GM23338 (cell line): ENCODE measurements at regions not wholly inside any gene's neighbourhood (a gene's known extent, or its start where the extent isn't known, plus 50 kb on each side); places are given as distances from the start of the nearest gene placed in this dataset.

Experiments used
- ATAC-seq: fragments of 200-7000 bp; cut with Tn5 transposase; 3 replicates; pipeline ENCODE4 v1.9.1; 2020
- DNase-seq: peaks from one replicate; pipeline ENCODE4 v3.0.0-alpha.2; 2015; ENCODE audit warnings: low spot score
- H2AFZ ChIP-seq: fragments of 200-600 bp; sonication (generic); 2 replicates; pipeline ENCODE4 v1.8.0; 2016; ENCODE audit warnings: antibody characterized with exemption, mild to moderate bottlenecking, moderate library complexity
- H3F3A ChIP-seq: fragments of 200-600 bp; sonication (generic); replicated peaks from 2 replicates; pipeline ENCODE4 v1.8.0; 2017; ENCODE audit warnings: antibody characterized with exemption, mixed run types, low read depth
- H3K27ac ChIP-seq: fragments of 200-600 bp; sonication (generic); 2 replicates; pipeline ENCODE4 v1.6.1; 2016; ENCODE audit warnings: low read depth
- H3K27me3 ChIP-seq: fragments of 200-600 bp; sonication (generic); 2 replicates; pipeline ENCODE4 v1.8.0; 2016; ENCODE audit warnings: mild to moderate bottlenecking, mixed run types, moderate library complexity; ENCODE audit not compliant: insufficient read depth
- H3K36me3 ChIP-seq: fragments of 200-600 bp; sonication (generic); 2 replicates; pipeline ENCODE4 v1.8.0; 2016; ENCODE audit warnings: mild to moderate bottlenecking; ENCODE audit not compliant: insufficient read depth
- H3K4me1 ChIP-seq: fragments of 200-600 bp; sonication (generic); 2 replicates; pipeline ENCODE4 v1.8.0; 2016; ENCODE audit warnings: mild to moderate bottlenecking, moderate library complexity; ENCODE audit not compliant: insufficient read depth
- H3K4me2 ChIP-seq: fragments of 200-600 bp; sonication (generic); 2 replicates; pipeline ENCODE4 v1.7.1; 2017; ENCODE audit warnings: mixed run types
- H3K4me3 ChIP-seq: fragments of 200-600 bp; sonication (generic); 2 replicates; pipeline ENCODE4 v1.6.1; 2016; ENCODE audit warnings: mixed run types
- H3K79me2 ChIP-seq: fragments of 200-600 bp; sonication (generic); replicated peaks from 2 replicates; pipeline ENCODE4 v1.8.0; 2017; ENCODE audit warnings: mild to moderate bottlenecking; ENCODE audit not compliant: insufficient read depth
- H3K9me2 ChIP-seq: fragments of 200-600 bp; sonication (generic); 2 replicates; pipeline ENCODE4 v1.8.0; 2017; ENCODE audit not compliant: insufficient read depth
- H4K20me1 ChIP-seq: fragments of 200-600 bp; sonication (generic); replicated peaks from 2 replicates; pipeline ENCODE4 v1.8.0; 2017; ENCODE audit warnings: mild to moderate bottlenecking; ENCODE audit not compliant: insufficient read depth
- H3K27ac Mint-ChIP-seq: 2 replicates; pipeline ENCODE4 v1.8.0; 2020; ENCODE audit warnings: inconsistent platforms, mild to moderate bottlenecking, moderate library complexity, mixed read lengths
- H3K27me3 Mint-ChIP-seq: 3 replicates; pipeline ENCODE4 v1.8.0; 2022; ENCODE audit warnings: low read depth, mild to moderate bottlenecking, moderate library complexity, mixed read lengths, inconsistent platforms; ENCODE audit not compliant: insufficient read depth, poor library complexity
- H3K36me3 Mint-ChIP-seq: 3 replicates; pipeline ENCODE4 v1.8.0; 2021; ENCODE audit warnings: low read depth, mild to moderate bottlenecking, inconsistent platforms, moderate library complexity, mixed read lengths
- H3K4me1 Mint-ChIP-seq: 3 replicates; pipeline ENCODE4 v1.8.0; 2020; ENCODE audit warnings: mild to moderate bottlenecking, inconsistent platforms, mixed read lengths
- H3K4me3 Mint-ChIP-seq: 3 replicates; pipeline ENCODE4 v1.8.0; 2021; ENCODE audit warnings: moderate library complexity, mild to moderate bottlenecking, inconsistent platforms, mixed read lengths
- H3K9me3 Mint-ChIP-seq: 3 replicates; pipeline ENCODE4 v1.8.0; 2020; ENCODE audit warnings: moderate library complexity, mild to moderate bottlenecking, inconsistent platforms, mixed read lengths
- CTCF ChIP-seq, 2 experiments: fragments of 200-600 bp in 1 of 2; sonication (generic) in 1 of 2; conservative IDR thresholded peaks; 2 replicates each; pipeline versions ENCODE4 v1.5.1 to v1.6.1; 2016 to 2017; ENCODE audit warnings: antibody characterized with exemption in 2 of 2, low read depth in 2 of 2, mild to moderate bottlenecking in 2 of 2, moderate library complexity in 1 of 2
- POLR2AphosphoS5 ChIP-seq: IDR thresholded peaks from 2 replicates; pipeline ENCODE4 v1.6.1; 2016; ENCODE audit warnings: antibody characterized with exemption, low read depth
- ZNF462 ChIP-seq: fragments of 250-450 bp; sonication (Bioruptor Pico); IDR thresholded peaks from 2 replicates; pipeline ENCODE4 v1.5.0; 2020; ENCODE audit warnings: mild to moderate bottlenecking, moderate library complexity

- ATAC-seq (no peak), DNase-seq (no peak)
- peaks cover 44% of the 10 kb centered on the region for H3K4me1 ChIP-seq
- H2AFZ ChIP-seq = no peak overlapping the region
- TF ChIP-seq CTCF (conservative IDR thresholded peaks at IDR 0.05; ENCODE audit: low read depth in 2 of 2) (no peak), POLR2AphosphoS5 (no peak), ZNF462 (CRISPR knock-in tag) (no peak)
- no peak overlapping the region for H3K4me3 Mint-ChIP-seq
- no peak overlapping the region for H3K4me2 ChIP-seq
- no peaks in the 10 kb centered on the region; the same call in 1 of the 2 replicates for H3F3A ChIP-seq
- no peaks in the 10 kb centered on the region for H3K36me3 ChIP-seq
- H3K4me1 Mint-ChIP-seq = peaks cover 42% of the 10 kb centered on the region
- H3K27ac ChIP-seq = no peak overlapping the region
- H3K27me3 ChIP-seq = no peaks in the 10 kb centered on the region
- H4K20me1 ChIP-seq = no peaks in the 10 kb centered on the region
- H3K27me3 Mint-ChIP-seq = no peaks in the 10 kb centered on the region
- H3K79me2 ChIP-seq = no peaks in the 10 kb centered on the region
- no peaks in the 10 kb centered on the region for H3K9me3 Mint-ChIP-seq
- no peak overlapping the region for H3K4me3 ChIP-seq
- no peaks in the 10 kb centered on the region; the same call in 2 of the 3 replicates for H3K36me3 Mint-ChIP-seq
- H3K27ac Mint-ChIP-seq = 0 out of 2 replicates have a peak overlapping the region, but pooled peaks have one; percentile 54
- no peaks in the 10 kb centered on the region for H3K9me2 ChIP-seq
Measured at GRCh38 chr5:125150041-125150669, 403.7 kb upstream of the ZNF608 start.
